NCI-H2227 (cell line): ENCODE measurements at regions not wholly inside any gene's neighbourhood (a gene's known extent, or its start where the extent isn't known, plus 50 kb on each side); places are given as distances from the start of the nearest gene placed in this dataset.

ENCODE experiments used
- DNase-seq: peaks from one replicate; lab custom pipeline; 2025; ENCODE audit not compliant: unreplicated experiment; lab: John Stamatoyannopoulos, UW

- DNase-seq, result no peak
These were observed 135.9 kb upstream of the FRY start for GRCh38 chr13:31895691-31896090.

- DNase-seq, result no peak
These were observed 135.1 kb upstream of the FRY start for GRCh38 chr13:31896427-31896826.

- no peak for DNase-seq
These were observed 133.0 kb upstream of the FRY start for GRCh38 chr13:31898378-31899071.

GRCh38 chr13:31901985-31902384 lies 129.6 kb upstream of the FRY start:
- no peak for DNase-seq

- DNase-seq, result no peak
These were observed 128.3 kb upstream of the FRY start for GRCh38 chr13:31903111-31903815.

GRCh38 chr13:31904941-31905824 lies 126.4 kb upstream of the FRY start:
- DNase-seq, result no peak

GRCh38 chr13:31905961-31906360 lies 125.6 kb upstream of the FRY start:
- no peak for DNase-seq

- no peak for DNase-seq
These were observed 122.7 kb upstream of the FRY start for GRCh38 chr13:31908696-31909411.

GRCh38 chr13:31909864-31910551 lies 121.6 kb upstream of the FRY start:
- peak; percentile 59 for DNase-seq

- no peak for DNase-seq
These were observed 120.9 kb upstream of the FRY start for GRCh38 chr13:31910633-31911032.

GRCh38 chr13:31912647-31913401 lies 118.8 kb upstream of the FRY start:
- no peak for DNase-seq

- DNase-seq, result no peak
These were observed 118.1 kb upstream of the FRY start for GRCh38 chr13:31913459-31913858.

- no peak for DNase-seq
These were observed 116.7 kb upstream of the FRY start for GRCh38 chr13:31914843-31915242.

- no peak for DNase-seq
These were observed 112.9 kb upstream of the FRY start for GRCh38 chr13:31918707-31919106.

GRCh38 chr13:31919241-31919640 lies 112.3 kb upstream of the FRY start:
- DNase-seq, result no peak

- no peak for DNase-seq
These were observed 111.4 kb upstream of the FRY start for GRCh38 chr13:31919971-31920726.

- DNase-seq, result no peak
These were observed 110.9 kb upstream of the FRY start for GRCh38 chr13:31920727-31921100.

- DNase-seq, result no peak
These were observed 108.8 kb upstream of the FRY start for GRCh38 chr13:31922724-31923123.

GRCh38 chr13:31923134-31923763 lies 108.3 kb upstream of the FRY start:
- DNase-seq, result no peak
